GM19324 (cell line): ENCODE measurements at regions not wholly inside any gene's neighbourhood (a gene's known extent, or its start where the extent isn't known, plus 50 kb on each side); places are given as distances from the start of the nearest gene placed in this dataset.

ENCODE experiments used
- ATAC-seq: cut with Tn5 transposase; IDR thresholded peaks from one replicate; pipeline ENCODE4 v1.9.1; 2021; ENCODE audit warnings: mild to moderate bottlenecking, moderate library complexity; ENCODE audit not compliant: unreplicated experiment, low FRiP score

DNA sequence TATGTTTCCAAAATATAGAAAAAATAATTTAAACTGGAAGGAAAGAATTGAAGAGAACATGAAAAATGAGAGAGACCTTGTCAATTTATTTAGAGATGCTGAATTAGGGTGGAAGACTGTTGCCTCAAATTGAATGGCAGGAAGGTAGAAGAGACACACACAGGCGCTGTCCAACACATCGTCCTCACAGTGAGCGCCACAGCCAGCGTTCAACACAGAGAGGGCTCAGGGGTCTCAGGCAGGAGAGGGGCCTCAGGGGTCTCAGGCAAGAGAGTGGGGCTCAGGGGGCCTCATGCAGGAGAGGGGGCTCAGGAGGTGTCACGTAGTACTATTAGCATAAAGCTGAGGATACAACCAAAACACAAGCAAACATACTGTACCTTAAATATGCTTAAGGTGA, 65.7 kb downstream of the TMEM18 start:
- ATAC-seq, result no peak

DNA sequence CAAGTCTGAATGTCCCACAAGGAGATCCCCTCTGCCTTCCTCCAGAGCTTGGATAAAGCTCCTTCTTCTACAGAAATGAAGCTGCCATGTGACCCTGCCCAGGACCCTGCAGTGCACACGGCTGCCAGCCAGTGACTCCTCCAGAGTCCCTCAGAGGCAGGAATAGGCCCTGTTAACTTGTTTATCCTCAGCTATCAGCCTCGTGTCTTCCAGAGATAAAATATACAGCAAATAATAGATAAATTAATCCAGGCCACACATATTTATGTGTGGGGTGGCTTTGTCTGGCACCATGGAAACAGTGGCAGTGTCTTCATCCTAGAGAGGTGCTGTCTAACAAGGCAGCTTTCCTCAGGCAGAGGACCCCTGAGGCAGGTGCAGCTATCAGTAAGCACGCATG, 66.7 kb downstream of the TMEM18 start:
- no peak for ATAC-seq

GRCh38 chr2:609881-610280, 67.3 kb downstream of the TMEM18 start:
- ATAC-seq, result no peak

DNA sequence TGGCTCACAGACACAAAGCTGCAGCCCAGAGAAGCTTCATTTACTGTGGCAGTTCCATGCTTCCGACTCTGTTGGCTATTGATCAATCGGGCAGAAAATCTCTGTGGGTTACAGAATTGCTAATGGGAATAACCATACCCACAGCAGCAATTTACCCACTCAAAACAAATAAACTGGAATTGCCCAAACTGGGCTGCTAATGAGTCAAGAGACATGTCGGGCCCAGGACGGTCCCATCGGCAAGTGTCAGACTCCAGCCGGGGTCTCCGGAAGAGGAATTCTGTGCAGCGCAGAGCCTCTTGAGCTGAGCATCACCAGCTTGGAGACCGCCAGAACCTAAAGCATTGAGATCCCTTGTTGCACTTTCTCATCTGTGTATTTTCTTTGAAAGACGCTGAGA, 67.8 kb downstream of the TMEM18 start:
- no peak for ATAC-seq

GRCh38 chr2:608711-609110, 68.5 kb downstream of the TMEM18 start:
- ATAC-seq, result no peak

DNA sequence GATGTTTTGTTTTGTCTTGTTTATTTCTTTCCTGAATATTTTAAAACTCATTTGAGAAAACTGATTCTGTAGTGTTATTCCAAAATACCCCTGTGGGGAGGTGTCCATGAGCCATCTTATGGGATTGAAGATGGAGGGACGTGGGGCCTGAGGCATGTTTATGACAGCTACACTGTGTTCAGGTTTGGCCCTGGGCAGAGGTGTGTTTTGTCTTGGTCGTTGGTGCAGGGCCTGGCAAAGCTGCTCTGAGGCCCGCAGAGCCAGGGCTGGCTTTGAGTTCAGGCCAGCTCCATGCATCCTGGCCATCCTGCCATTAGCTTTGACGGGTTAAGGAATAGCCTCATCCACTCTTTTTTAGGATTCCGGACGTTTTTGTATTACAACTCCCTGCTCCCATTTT, 68.9 kb downstream of the TMEM18 start:
- no peak for ATAC-seq

DNA sequence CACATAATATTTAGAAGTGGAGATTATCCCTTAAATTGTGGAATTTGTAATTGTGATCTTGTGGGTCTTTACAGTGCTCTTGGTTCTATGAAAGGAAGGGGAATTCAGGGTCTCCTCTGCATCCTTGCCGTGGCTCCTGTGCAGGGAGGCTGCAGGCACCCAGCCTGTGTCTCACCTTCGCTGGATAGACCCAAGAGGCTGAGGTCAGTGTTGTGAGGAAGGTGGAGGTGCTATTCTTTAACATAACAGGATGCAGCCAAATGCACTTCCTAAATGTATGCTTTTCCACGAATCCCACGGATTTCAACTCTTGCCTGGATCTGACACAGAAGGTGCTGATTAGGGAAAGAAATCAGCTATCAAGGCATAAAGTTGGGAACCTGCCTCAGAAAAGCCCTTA, 69.5 kb downstream of the TMEM18 start:
- no peak for ATAC-seq

- no peak for ATAC-seq
Observed at GRCh38 chr2:607172-607571, 70.0 kb downstream of the TMEM18 start.

DNA sequence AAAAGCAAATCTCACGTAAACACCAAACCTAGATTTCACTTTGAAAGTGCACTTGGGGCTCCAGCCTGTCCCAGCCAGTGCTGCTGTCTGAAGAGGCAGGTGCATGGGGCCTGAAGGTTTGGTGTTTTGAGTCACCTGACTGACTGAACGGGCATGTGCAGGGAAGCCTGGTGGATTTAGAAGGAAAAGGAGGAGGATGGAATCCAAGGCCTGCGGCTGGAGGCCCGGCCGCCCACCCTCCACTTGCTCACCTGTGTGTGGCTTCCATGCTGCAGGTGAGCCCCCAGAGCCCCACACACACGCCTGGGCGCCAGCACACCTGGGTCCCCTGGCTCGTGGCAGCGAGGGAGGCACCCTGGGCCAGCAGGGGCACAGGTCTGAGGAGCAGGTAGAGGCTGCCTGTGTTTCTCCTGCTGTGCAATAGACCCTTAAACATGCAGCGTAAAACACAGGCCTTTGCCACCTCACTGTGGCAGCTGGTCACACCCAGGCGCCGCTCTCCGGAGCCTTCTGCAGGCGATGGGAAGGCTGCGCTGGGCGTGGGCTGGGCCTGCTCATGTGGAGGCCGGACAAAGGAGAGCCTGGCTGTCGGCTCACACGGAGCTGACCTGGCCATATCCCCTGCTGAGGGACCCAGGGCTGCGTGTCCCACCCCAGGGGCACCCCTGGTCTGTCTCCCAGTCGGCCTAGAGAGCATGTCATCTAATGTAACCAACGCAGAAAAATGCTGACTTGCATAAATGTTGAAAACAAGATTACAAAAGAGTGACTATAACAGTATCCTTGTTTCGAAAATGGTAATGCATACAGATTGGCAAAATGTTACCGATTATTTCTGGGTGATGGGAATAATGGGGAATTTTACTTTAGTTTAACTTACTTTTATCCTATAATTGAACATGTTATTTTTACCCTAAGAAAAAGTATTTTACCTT, 71.3 kb downstream of the TMEM18 start:
- no peak for ATAC-seq

- ATAC-seq, result no peak
Observed at GRCh38 chr2:604854-605524, 72.2 kb downstream of the TMEM18 start.

DNA sequence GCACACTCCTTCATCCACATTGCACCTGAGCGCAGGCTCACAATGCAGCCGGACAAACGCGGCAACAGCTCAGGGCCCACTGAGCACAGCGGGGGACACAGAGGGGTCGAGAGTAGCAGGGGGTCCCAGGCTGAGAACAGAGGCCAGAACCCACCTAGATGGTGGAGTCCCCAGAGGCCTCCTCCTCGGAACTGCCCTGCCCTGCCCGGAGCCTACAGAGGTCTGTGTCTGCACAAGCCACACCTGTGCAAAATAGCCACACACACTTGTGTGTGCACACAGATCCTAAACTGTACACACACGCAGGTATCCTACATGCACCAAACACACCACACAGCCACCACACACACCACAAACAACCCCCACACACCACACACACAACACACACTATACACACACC, 72.8 kb downstream of the TMEM18 start:
- no peak for ATAC-seq

DNA sequence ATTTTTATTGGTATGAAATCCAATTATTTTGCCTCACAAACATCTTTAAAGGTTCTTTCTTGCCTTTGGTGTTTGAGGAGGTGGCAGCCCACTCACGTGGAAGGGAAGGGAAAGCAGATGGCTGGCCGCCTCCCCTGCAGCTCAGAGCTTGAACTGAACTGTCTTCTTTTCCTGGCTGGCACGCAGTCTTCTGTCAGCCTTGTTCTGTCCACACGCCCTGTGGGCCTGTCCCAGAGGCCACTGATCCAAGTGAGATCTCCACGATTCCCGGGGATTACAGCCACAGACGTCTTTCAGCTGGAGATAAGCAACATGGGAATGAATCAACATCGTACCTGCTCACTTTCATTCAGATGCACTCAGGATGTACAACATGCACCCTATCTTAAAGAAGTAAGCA, 73.3 kb downstream of the TMEM18 start:
- no peak for ATAC-seq

DNA sequence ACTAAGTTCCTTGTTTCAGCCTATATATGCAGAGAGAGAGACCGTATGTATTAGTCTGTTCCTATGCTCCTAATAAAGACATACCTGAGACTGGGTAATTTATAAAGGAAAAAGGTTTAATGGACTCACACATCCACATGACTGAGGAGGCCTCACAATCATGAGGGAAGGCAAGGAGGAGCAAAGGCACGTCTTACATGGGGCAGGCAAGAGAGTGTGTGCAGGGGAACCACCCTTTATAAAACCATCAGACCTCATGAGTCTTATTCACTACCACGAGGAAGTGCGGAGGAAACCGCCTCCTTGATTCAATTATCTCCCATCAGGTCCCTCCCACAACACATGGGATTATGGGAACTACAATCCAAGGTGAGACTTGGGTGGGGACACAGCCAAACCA, 73.8 kb downstream of the TMEM18 start:
- ATAC-seq, result no peak

- no peak for ATAC-seq
Observed at GRCh38 chr2:602571-603359, 74.4 kb downstream of the TMEM18 start.

DNA sequence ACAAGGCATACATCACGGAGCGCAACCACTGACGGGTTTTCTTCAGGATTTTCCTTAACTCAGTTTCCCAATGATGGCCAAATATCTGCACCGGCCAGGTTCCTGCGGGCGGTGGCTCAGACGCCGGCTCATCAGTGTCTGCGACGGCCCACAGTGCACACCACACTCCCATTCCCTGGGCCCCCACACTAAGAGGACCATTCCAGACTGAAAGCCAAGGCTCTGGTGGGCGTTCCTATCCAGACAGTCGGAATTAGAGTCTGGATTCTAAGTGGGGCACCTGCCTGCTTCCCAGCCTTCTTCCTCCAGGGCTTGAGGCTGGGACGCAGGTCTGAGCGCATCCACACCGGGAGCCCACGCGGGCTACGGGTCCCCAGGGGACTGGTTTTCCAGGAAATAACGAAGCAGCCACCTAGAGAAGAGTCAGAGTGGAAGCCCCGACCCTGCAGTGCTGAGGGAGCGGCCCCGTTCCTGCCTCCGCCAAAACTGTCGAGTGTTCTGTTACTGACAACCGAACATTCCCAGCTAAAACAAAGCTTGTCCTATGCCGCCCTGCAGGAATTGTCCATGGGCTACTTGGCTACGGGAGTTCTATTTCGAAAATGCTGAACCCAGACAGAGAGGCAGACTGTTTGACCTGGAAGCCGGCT, 75.3 kb downstream of the TMEM18 start:
- ATAC-seq, result no peak

DNA sequence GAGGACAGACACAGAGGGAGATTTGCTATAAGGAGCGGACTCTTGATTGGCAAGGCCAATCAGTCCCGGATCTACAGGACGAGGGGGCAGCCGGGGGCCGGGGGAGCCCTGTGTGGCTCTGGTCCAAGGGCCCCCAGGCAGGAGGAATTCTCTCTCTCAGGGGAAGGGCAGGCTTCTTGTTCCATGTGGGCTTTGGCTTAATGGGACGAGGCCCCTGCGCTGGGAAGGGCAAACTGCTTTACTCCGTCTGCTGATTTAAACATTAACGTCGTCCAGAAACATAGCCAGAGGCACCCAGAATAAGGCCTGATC, 75.9 kb downstream of the TMEM18 start:
- ATAC-seq, result no peak

GRCh38 chr2:600542-601386, 76.4 kb downstream of the TMEM18 start:
- no peak for ATAC-seq

- no peak for ATAC-seq
Observed at GRCh38 chr2:599601-600000, 77.6 kb downstream of the TMEM18 start.

DNA sequence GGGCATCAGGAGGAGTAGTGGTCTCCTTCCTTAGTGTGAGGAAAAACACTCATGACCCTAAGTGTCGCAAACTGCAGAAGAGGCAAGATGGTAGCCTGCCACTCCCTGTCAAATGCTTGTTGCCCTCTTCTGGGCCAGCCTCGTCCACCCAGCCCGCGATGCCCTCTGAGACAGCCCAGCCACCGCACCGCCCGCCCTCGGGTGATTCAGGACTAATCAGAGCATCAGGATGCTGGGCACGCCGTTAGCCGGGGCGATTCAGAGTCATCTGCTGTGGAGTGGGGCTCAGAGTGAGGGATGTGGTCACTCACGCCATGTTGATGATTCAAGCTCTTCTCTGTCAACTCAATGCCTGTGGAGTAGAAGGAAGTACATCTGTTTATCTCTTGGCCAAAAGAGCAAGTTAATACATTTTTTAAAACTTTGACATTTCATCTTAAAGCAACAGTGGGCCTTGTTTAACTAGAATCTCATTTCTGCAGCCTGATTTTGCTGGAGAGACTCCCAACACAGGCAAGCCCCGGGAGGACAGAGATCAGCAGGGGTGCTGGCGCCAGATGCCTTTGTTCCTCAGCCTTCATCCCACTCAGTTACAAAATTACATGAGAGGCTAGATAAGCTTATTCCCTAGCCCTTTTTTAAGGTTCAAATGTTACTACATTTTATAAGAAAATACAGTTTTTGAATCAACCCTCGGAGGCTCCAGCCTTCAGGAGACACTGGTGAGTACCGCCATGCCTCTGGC, 79.0 kb downstream of the TMEM18 start:
- ATAC-seq, result no peak
